ENCODE measurements at regions not wholly inside any gene's neighbourhood (a gene's known extent, or its start where the extent isn't known, plus 50 kb on each side); places are given as distances from the start of the nearest gene placed in this dataset.

GRCh38 chr10:1944487-1944886 lies 207.2 kb upstream of the ADARB2 start:
- in situ Hi-C loops (cut with MboI; ENCODE audit: low sequenced_read_pairs) = no loop called here

GRCh38 chr10:1942478-1942877 lies 205.2 kb upstream of the ADARB2 start:
- in situ Hi-C loops (cut with MboI; ENCODE audit: low sequenced_read_pairs) = no loop called here

GRCh38 chr10:1939016-1939415 lies 201.7 kb upstream of the ADARB2 start:
- in situ Hi-C loops (cut with MboI; ENCODE audit: low sequenced_read_pairs) = no loop called here

GRCh38 chr10:1938317-1938716 lies 201.0 kb upstream of the ADARB2 start:
- in situ Hi-C loops (cut with MboI; ENCODE audit: low sequenced_read_pairs) = no loop called here

- in situ Hi-C loops (cut with MboI; ENCODE audit: low sequenced_read_pairs) = no loop called here
Measured at GRCh38 chr10:1935912-1936311, 198.6 kb upstream of the ADARB2 start.

GRCh38 chr10:1933215-1933614 lies 195.9 kb upstream of the ADARB2 start:
- in situ Hi-C loops (cut with MboI; ENCODE audit: low sequenced_read_pairs) = no loop called here

DNA sequence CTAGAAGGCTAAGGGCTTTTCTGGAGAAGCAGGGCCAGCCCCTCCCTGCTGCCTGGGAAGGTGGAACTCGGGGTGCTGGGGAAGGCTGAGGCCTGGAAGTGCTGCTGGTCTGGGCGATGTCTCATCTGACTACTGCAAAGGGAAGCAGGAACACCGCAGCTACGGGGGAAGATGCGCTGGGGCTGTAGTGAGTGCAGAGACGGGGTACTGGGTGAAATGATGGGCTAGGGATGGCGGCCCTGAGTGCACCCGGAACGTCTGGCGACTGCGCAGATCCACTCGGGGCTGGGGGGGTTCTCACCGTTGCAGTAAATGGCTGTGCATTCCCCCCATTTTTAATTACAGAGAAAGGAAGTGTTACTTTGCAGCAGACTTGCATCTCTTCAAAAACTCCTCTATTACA lies 195.4 kb upstream of the ADARB2 start:
- in situ Hi-C loops (cut with MboI; ENCODE audit: low sequenced_read_pairs) = no loop called here

- in situ Hi-C loops (cut with MboI; ENCODE audit: low sequenced_read_pairs) = no loop called here
Measured at GRCh38 chr10:1928606-1929005, 191.3 kb upstream of the ADARB2 start.

DNA sequence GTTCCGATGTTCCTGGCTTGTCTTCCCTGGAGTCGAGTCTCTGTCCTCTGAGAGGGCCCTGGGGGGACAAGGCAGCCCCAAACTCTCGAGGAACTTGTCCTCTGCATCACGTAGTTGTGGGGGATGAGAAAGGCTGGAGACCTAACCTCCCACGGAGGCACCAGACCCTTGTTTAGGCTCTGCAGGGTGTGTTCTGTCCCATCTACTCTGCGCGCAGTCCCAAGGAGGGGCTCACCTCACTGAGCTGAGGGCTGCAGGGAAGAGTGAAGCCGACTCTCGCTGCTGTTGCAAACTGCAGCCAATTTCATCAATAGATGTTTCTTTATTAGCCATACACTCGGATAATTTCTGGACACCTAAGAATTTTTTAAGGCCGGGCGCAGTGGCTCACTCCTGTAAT lies 186.7 kb upstream of the ADARB2 start:
- in situ Hi-C loops (cut with MboI; ENCODE audit: low sequenced_read_pairs) = no loop called here

DNA sequence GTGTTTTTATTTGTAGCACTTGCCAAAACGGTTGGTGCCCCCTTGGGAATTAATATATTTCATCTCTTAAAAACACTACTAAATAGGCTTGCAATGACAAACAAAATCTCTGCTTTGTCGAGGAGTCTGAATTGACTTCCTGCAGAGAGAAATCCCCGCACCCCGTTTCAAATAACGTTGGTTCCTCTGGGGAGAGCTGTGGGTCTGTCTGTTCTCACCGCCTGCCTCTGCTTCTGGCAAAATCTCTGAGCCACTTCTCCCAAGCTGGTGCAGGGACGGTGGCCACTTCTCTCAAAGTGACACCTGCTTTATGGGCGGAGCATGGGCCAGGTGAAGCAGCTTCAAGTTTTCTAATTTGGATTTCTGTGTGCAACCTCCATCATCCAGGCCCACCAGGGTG lies 186.3 kb upstream of the ADARB2 start:
- in situ Hi-C loops (cut with MboI; ENCODE audit: low sequenced_read_pairs) = no loop called here

DNA sequence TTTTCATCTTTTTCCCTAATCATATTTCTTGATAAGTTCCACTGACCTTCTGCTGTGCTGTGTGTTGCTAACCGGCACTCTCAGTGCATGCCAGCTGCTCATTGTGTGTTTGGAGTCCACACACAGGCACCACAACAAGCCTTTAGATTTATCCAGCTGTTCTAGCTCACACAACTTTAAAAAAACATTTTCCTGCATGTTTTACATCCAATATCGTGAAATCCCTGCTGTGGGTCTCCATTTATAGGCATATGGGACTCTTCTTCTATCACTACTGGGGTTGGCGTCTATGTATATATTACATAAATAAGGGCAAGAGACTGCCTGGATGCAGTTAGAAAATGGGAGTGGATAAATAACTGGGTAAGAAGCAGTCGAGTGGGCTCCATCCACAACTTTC lies 183.6 kb upstream of the ADARB2 start:
- in situ Hi-C loops (cut with MboI; ENCODE audit: low sequenced_read_pairs) = no loop called here

GRCh38 chr10:1920127-1920526 lies 182.8 kb upstream of the ADARB2 start:
- in situ Hi-C loops (cut with MboI; ENCODE audit: low sequenced_read_pairs) = no loop called here

DNA sequence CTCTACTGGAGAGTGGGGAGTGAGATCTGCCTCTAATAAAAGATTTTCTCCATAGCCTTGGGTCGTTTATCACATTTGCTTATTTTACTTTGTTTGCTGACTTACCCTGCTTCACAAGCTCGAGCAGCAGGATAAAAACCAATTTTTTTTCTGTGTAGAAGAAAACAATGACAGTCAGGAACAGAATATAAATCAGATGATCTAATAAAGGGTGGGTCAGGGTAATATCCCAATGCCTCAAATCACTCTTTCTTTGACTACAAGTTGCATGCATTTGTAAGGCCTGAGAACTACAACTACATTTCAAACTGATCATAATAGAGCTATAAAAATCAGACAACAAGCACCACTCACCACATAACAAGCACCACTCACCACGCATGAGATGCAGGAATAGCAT lies 174.4 kb upstream of the ADARB2 start:
- in situ Hi-C loops (cut with MboI; ENCODE audit: low sequenced_read_pairs) = no loop called here

DNA sequence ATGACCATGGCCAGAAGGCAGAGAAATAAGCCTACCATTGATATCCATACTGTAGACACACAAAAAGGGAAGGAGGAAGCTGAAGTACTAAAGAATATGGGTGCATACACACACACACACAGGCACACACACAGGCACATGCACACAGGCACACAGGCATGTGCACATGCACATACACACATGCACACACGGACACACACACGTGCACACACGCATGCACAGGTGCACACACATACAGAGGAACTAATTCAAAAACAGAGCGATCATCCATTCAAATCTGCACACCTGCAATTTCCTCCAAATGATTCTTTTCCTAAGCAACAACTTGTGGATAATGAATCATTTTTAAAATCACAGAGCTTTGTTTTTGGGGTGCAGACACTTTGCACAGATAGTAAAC lies 166.7 kb upstream of the ADARB2 start:
- in situ Hi-C loops (cut with MboI; ENCODE audit: low sequenced_read_pairs) = no loop called here

DNA sequence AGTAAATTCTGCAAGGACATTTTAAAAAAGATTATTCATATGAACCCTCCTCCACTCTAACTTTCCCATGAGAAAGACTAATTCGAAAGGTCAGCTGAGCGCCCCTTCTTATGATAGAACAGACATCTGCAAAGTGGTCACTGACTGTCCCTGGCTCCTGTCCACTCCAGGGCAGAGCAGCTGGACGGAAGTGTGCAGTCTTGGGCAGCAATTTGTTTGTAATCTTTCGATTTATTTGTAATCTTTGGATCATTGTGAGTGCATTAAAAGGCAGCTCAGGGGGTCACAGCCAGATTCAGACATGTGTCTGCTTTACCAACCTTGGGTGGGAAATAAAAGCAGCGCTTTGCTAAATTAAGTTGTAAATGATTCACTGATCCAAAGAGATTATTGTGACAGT lies 158.8 kb upstream of the ADARB2 start:
- in situ Hi-C loops (cut with MboI; ENCODE audit: low sequenced_read_pairs) = no loop called here

- in situ Hi-C loops (cut with MboI; ENCODE audit: low sequenced_read_pairs) = no loop called here
Measured at GRCh38 chr10:1895691-1896090, 158.4 kb upstream of the ADARB2 start.

DNA sequence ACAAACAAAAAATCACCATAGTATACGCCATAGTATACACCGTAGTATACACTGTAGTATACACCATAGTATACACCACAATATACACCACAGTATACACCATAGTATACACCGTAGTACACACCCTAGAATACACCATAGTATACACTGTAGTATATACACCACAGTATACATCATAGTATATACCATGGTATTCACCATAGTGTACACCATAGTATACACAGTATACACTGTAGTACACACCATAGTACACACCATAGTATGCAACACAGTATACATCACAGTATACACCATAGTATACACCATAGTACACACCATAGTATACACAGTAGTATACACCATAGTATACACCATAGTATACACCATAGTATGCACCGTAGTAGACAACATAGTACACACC lies 157.6 kb upstream of the ADARB2 start:
- in situ Hi-C loops (cut with MboI; ENCODE audit: low sequenced_read_pairs) = no loop called here

GRCh38 chr10:1893941-1894340 lies 156.6 kb upstream of the ADARB2 start:
- in situ Hi-C loops (cut with MboI; ENCODE audit: low sequenced_read_pairs) = no loop called here

DNA sequence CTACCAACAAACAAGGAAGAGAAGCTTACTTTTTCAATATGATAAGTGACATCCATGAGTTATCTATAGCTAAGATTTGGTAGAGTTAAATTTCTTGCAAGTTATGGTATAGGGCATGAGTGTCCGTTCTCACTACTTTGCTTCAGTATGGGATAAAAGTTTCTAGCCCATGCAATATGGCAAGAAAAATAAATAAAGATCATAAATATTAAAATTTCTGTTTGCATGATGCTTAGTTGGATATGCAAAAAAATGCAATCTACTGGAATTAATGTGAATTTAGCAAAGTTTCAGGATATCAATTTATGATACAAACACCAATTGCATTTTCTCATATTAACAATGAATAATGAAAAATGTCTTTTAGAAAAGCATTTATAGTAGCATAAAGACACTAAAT lies 148.7 kb upstream of the ADARB2 start:
- in situ Hi-C loops (cut with MboI; ENCODE audit: low sequenced_read_pairs) = no loop called here

DNA sequence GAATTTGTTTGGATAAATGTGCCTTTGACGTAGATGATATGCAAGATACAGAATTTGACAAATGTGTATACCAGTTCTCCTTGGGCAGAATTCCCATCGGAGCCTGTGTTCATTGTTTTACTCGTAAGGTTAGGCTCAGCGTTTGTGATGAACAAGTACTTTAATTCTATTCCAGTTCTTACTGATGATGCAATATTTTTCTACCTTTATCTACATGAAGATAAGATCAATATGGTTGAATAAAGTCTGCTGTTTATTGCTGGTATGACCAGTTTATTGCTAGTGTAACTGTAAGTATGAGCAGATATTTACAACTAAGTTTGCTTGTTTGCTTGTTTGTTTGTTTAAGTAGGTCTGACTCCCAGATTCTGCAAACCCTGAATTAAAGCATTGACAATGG lies 145.4 kb upstream of the ADARB2 start:
- in situ Hi-C loops (cut with MboI; ENCODE audit: low sequenced_read_pairs) = no loop called here

DNA sequence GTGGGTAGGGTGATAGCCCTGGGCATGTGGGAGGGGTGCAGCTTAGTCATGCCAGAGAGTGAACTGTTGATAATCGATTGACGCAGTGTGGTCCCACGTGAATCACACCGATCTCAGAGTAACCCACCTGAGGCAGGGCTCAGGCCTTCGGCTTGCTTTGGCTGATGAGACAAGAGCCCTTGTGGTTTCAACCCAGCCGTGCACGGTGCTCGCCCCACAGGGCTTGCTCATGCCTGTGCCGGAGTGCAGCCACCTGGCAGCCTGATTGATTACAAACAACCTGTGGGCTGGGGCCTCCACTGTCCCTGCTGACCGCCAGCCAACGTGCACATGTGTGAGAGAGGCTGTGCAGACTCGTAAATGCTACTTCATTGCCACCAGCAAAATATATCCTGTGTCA lies 144.9 kb upstream of the ADARB2 start:
- in situ Hi-C loops (cut with MboI; ENCODE audit: low sequenced_read_pairs) = no loop called here

DNA sequence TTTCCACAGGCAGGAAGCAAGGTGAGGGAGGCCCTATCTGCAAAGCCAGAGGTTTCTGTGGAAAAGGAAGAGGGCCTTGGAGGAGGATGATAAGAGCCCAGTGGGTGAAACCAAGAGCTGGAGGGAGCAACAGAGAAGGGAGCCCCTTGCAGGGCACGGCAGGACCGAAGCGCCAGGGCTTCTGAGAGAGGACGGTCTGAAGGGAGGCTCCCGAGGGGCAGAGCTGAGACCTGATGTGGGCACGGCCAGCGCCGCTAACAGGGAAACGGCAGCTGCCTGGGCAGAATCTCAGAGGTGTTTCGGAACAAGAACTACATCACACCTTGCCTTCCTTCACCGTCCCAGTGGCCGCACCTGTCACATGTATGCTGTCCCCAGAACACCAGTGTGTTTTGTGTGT lies 144.3 kb upstream of the ADARB2 start:
- in situ Hi-C loops (cut with MboI; ENCODE audit: low sequenced_read_pairs) = no loop called here

DNA sequence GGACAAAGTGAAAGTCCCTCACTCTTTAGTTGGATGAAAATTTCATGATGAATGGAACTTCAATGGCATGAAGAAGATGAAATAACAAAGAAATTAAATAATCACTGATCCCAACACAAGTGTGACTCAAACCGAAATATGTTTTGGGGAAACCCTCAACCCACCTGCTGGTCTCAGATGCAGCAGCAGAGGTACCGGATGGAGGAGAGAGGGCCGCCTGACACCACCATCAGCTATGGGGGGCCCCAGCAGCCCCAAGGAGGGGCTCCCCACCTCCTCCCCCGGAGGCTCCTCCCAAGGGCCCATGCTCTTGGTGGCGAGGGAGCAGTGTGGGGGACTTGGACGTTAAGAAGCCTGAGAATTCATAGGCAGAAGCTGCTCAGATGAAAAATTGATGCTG lies 137.2 kb upstream of the ADARB2 start:
- in situ Hi-C loops (cut with MboI; ENCODE audit: low sequenced_read_pairs) = no loop called here
